SK-N-SH (cell line): ENCODE measurements at regions not wholly inside any gene's neighbourhood (a gene's known extent, or its start where the extent isn't known, plus 50 kb on each side); places are given as distances from the start of the nearest gene placed in this dataset.

Experiments used
- MEF2A ChIP-seq: IDR thresholded peaks from 2 replicates; pipeline ENCODE4 v1.4.0; 2012; ENCODE audit warnings: low read depth, borderline replicate concordance
- SIN3A ChIP-seq: IDR thresholded peaks from 2 replicates; pipeline ENCODE4 v1.6.1; 2012; ENCODE audit warnings: low read depth, mild to moderate bottlenecking, low read length, moderate library complexity, borderline replicate concordance
- TAF1 ChIP-seq: IDR thresholded peaks from 2 replicates; pipeline ENCODE4 v1.6.1; 2012; ENCODE audit warnings: low read depth, mild to moderate bottlenecking, low read length, moderate library complexity, borderline replicate concordance
- USF2 ChIP-seq: fragments of 150-350 bp; IDR thresholded peaks from 2 replicates; pipeline ENCODE4 v1.6.1; 2017; ENCODE audit warnings: antibody characterized with exemption, low read length, low read depth, borderline replicate concordance
- ZBTB33 ChIP-seq: IDR thresholded peaks from 2 replicates; pipeline ENCODE4 v1.4.0; 2012; ENCODE audit warnings: low read depth, borderline replicate concordance
- TF ChIP-seq, protein P1 (sequence below): IDR thresholded peaks from 2 replicates; pipeline ENCODE4 v1.6.1; 2012; ENCODE audit warnings: mild to moderate bottlenecking, low read depth, low read length, moderate library complexity
- TF ChIP-seq, protein P2 (sequence below): fragments of 200-600 bp; sonication (generic); IDR thresholded peaks from 2 replicates; pipeline ENCODE4 v1.6.1; 2017; ENCODE audit warnings: antibody characterized with exemption, mild to moderate bottlenecking, moderate library complexity

DNA sequence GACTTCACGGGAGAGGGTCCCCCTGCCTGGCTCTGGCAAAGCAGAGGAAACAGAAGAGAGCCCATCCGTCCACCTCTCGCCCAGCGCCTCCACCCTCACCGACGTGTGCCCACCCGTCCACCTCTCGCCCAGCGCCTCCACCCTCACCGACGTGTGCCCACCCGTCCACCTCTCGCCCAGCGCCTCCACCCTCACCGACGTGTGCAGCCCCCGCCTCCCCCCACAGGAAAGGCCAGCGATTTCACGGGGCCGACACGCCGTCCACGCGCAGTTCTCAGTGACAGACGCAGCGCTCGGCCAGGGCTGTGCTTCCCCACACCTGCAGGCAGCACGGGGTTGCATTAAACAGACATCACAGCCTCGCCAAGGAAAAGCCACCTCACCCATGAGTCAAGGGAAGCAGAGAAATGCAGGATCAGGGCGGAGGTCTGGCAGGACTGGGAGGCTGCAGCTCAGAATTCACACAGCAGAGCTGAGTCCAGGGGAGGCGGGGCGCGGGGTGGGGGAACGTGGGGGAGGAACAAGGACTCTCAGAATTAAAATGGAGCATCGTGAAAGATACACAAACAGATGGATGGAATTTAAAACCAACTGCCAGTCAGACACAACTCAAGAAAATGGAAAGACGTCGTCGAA lies 377.7 kb downstream of the BRD1 start:
- TF ChIP-seq, protein P1, sequence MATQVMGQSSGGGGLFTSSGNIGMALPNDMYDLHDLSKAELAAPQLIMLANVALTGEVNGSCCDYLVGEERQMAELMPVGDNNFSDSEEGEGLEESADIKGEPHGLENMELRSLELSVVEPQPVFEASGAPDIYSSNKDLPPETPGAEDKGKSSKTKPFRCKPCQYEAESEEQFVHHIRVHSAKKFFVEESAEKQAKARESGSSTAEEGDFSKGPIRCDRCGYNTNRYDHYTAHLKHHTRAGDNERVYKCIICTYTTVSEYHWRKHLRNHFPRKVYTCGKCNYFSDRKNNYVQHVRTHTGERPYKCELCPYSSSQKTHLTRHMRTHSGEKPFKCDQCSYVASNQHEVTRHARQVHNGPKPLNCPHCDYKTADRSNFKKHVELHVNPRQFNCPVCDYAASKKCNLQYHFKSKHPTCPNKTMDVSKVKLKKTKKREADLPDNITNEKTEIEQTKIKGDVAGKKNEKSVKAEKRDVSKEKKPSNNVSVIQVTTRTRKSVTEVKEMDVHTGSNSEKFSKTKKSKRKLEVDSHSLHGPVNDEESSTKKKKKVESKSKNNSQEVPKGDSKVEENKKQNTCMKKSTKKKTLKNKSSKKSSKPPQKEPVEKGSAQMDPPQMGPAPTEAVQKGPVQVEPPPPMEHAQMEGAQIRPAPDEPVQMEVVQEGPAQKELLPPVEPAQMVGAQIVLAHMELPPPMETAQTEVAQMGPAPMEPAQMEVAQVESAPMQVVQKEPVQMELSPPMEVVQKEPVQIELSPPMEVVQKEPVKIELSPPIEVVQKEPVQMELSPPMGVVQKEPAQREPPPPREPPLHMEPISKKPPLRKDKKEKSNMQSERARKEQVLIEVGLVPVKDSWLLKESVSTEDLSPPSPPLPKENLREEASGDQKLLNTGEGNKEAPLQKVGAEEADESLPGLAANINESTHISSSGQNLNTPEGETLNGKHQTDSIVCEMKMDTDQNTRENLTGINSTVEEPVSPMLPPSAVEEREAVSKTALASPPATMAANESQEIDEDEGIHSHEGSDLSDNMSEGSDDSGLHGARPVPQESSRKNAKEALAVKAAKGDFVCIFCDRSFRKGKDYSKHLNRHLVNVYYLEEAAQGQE: no peak
- TF ChIP-seq, protein P2, sequence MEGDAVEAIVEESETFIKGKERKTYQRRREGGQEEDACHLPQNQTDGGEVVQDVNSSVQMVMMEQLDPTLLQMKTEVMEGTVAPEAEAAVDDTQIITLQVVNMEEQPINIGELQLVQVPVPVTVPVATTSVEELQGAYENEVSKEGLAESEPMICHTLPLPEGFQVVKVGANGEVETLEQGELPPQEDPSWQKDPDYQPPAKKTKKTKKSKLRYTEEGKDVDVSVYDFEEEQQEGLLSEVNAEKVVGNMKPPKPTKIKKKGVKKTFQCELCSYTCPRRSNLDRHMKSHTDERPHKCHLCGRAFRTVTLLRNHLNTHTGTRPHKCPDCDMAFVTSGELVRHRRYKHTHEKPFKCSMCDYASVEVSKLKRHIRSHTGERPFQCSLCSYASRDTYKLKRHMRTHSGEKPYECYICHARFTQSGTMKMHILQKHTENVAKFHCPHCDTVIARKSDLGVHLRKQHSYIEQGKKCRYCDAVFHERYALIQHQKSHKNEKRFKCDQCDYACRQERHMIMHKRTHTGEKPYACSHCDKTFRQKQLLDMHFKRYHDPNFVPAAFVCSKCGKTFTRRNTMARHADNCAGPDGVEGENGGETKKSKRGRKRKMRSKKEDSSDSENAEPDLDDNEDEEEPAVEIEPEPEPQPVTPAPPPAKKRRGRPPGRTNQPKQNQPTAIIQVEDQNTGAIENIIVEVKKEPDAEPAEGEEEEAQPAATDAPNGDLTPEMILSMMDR: no peak
- TF ChIP-seq MEF2A (no peak), TAF1 (no peak), USF2 (no peak), ZBTB33 (no peak), SIN3A (no peak)
